ENCODE measurements at regions not wholly inside any gene's neighbourhood (a gene's known extent, or its start where the extent isn't known, plus 50 kb on each side); places are given as distances from the start of the nearest gene placed in this dataset.

- CTCF ChIA-PET: interaction anchor here (0.6 to 4.9 kb wide), 4 partner anchors 23 to 1092 kb away, joined by 3 to 22 read pairs (median 12); no protein-coding TSS in a partner anchor
- no peak for DNase-seq
- no peaks in the 10 kb centered on the region for H3K9me3 ChIP-seq
- H2AFZ ChIP-seq (ENCODE audit: low read depth): no peak overlapping the region
- H3K9me2 ChIP-seq: no peaks in the 10 kb centered on the region
- H3K27ac ChIP-seq (ENCODE audit: low read depth in 2 of 2, low read length in 1 of 2): no peak overlapping the region
- no peaks in the 10 kb centered on the region for H3K79me2 ChIP-seq (ENCODE audit: insufficient read depth)
- POLR2A ChIA-PET: no interaction called here
- no peaks in the 10 kb centered on the region for H4K20me1 ChIP-seq (ENCODE audit: insufficient read depth)
- H3K27me3 ChIP-seq (ENCODE audit: insufficient read depth): no peaks in the 10 kb centered on the region
- no peak overlapping the region for H3K4me2 ChIP-seq
- H3K36me3 ChIP-seq (replicated peaks in 1 of 2; ENCODE audit: control insufficient read depth in 1 of 2, insufficient read depth in 2 of 2, low read length in 1 of 2): no peaks in the 10 kb centered on the region
- 91% methylated on average over 2 of the region's 2 CpGs for WGBS (ENCODE audit: low lambda C conversion rate)
- H3F3A ChIP-seq (replicated peaks; ENCODE audit: insufficient read depth): no peaks in the 10 kb centered on the region
- no peaks in the 10 kb centered on the region for H3K4me1 ChIP-seq (ENCODE audit: control insufficient read depth in 1 of 2, insufficient read depth in 2 of 2, low read depth in 1 of 2, low read length in 1 of 2)
- H3K9ac ChIP-seq: no peak overlapping the region
- TF ChIP-seq MEF2A (IDR thresholded peaks at IDR 0.05; ENCODE audit: borderline replicate concordance, low read depth) (no peak), TCF12 (IDR thresholded peaks at IDR 0.05) (no peak), TEAD4 (IDR thresholded peaks at IDR 0.05; ENCODE audit: borderline replicate concordance, insufficient read depth) (no peak), RCOR1 (IDR thresholded peaks at IDR 0.05; ENCODE audit: low read length) (no peak), FOXM1 (IDR thresholded peaks at IDR 0.05; ENCODE audit: low read depth) (no peak), GABPA (IDR thresholded peaks at IDR 0.05; ENCODE audit: low read depth) (no peak), SIN3A (IDR thresholded peaks at IDR 0.05; ENCODE audit: borderline replicate concordance, low read depth, low read length) (no peak), RFX5 (IDR thresholded peaks at IDR 0.05; ENCODE audit: low read length) (no peak), ELF1 (IDR thresholded peaks at IDR 0.05) (no peak), FOXJ3 (CRISPR knock-in tag; IDR thresholded peaks at IDR 0.05) (no peak), POLR2AphosphoS5 (IDR thresholded peaks at IDR 0.05; ENCODE audit: low read depth, low read length) (no peak)
- TF ChIP-seq, protein P1, sequence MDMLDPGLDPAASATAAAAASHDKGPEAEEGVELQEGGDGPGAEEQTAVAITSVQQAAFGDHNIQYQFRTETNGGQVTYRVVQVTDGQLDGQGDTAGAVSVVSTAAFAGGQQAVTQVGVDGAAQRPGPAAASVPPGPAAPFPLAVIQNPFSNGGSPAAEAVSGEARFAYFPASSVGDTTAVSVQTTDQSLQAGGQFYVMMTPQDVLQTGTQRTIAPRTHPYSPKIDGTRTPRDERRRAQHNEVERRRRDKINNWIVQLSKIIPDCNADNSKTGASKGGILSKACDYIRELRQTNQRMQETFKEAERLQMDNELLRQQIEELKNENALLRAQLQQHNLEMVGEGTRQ (IDR thresholded peaks at IDR 0.05; ENCODE audit: borderline replicate concordance, low read depth, low read length): no peak
- TF ChIP-seq, protein P2, sequence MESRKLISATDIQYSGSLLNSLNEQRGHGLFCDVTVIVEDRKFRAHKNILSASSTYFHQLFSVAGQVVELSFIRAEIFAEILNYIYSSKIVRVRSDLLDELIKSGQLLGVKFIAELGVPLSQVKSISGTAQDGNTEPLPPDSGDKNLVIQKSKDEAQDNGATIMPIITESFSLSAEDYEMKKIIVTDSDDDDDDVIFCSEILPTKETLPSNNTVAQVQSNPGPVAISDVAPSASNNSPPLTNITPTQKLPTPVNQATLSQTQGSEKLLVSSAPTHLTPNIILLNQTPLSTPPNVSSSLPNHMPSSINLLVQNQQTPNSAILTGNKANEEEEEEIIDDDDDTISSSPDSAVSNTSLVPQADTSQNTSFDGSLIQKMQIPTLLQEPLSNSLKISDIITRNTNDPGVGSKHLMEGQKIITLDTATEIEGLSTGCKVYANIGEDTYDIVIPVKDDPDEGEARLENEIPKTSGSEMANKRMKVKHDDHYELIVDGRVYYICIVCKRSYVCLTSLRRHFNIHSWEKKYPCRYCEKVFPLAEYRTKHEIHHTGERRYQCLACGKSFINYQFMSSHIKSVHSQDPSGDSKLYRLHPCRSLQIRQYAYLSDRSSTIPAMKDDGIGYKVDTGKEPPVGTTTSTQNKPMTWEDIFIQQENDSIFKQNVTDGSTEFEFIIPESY (IDR thresholded peaks at IDR 0.05; ENCODE audit: borderline replicate concordance, low read depth): no peak
- TF ChIP-seq, protein P3, sequence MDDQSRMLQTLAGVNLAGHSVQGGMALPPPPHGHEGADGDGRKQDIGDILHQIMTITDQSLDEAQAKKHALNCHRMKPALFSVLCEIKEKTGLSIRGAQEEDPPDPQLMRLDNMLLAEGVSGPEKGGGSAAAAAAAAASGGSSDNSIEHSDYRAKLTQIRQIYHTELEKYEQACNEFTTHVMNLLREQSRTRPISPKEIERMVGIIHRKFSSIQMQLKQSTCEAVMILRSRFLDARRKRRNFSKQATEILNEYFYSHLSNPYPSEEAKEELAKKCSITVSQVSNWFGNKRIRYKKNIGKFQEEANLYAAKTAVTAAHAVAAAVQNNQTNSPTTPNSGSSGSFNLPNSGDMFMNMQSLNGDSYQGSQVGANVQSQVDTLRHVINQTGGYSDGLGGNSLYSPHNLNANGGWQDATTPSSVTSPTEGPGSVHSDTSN (IDR thresholded peaks at IDR 0.05): no peak
- no peak overlapping the region for H3K4me3 ChIP-seq (ENCODE audit: low read depth in 2 of 2, low read length in 1 of 2)
Measured at GRCh38 chr12:93010461-93010860, 81.4 kb upstream of the EEA1 start.

- no peaks in the 10 kb centered on the region for H3K79me2 ChIP-seq (ENCODE audit: insufficient read depth)
- H4K20me1 ChIP-seq (ENCODE audit: insufficient read depth): no peaks in the 10 kb centered on the region
- no peaks in the 10 kb centered on the region for H3K9me3 ChIP-seq
- H3K4me1 ChIP-seq (ENCODE audit: control insufficient read depth in 1 of 2, insufficient read depth in 2 of 2, low read depth in 1 of 2, low read length in 1 of 2): no peaks in the 10 kb centered on the region
- TF ChIP-seq YY1 (IDR thresholded peaks at IDR 0.05; ENCODE audit: low read depth) (no peak), CTCF (IDR thresholded peaks at IDR 0.05) (no peak), TCF12 (IDR thresholded peaks at IDR 0.05) (no peak), GABPA (IDR thresholded peaks at IDR 0.05; ENCODE audit: low read depth) (no peak), NFIC (IDR thresholded peaks at IDR 0.05; ENCODE audit: borderline replicate concordance) (no peak), RCOR1 (IDR thresholded peaks at IDR 0.05; ENCODE audit: low read length) (no peak), RFX5 (IDR thresholded peaks at IDR 0.05; ENCODE audit: low read length) (no peak), JUND (IDR thresholded peaks at IDR 0.05) (no peak), ELF1 (IDR thresholded peaks at IDR 0.05) (no peak)
- TF ChIP-seq, protein P4, sequence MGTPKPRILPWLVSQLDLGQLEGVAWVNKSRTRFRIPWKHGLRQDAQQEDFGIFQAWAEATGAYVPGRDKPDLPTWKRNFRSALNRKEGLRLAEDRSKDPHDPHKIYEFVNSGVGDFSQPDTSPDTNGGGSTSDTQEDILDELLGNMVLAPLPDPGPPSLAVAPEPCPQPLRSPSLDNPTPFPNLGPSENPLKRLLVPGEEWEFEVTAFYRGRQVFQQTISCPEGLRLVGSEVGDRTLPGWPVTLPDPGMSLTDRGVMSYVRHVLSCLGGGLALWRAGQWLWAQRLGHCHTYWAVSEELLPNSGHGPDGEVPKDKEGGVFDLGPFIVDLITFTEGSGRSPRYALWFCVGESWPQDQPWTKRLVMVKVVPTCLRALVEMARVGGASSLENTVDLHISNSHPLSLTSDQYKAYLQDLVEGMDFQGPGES (IDR thresholded peaks at IDR 0.05; ENCODE audit: low read depth, low read length): no peak
- no peaks in the 10 kb centered on the region for H3F3A ChIP-seq (replicated peaks; ENCODE audit: insufficient read depth)
- H3K27ac ChIP-seq (ENCODE audit: low read depth in 2 of 2, low read length in 1 of 2): no peak overlapping the region
- 93% methylated on average over 10 of the region's 10 CpGs for WGBS (ENCODE audit: low lambda C conversion rate)
- no peaks in the 10 kb centered on the region for H3K27me3 ChIP-seq (ENCODE audit: insufficient read depth)
- ChIA-PET POLR2A (no interaction called here), CTCF (interaction anchor here (1.8 to 4.9 kb wide), 4 partner anchors 24 to 1091 kb away, joined by 6 to 22 read pairs (median 12); no protein-coding TSS in a partner anchor)
- no peaks in the 10 kb centered on the region for H3K9me2 ChIP-seq
- no peak overlapping the region for H3K4me2 ChIP-seq
- H3K36me3 ChIP-seq (replicated peaks in 1 of 2; ENCODE audit: control insufficient read depth in 1 of 2, insufficient read depth in 2 of 2, low read length in 1 of 2): no peaks in the 10 kb centered on the region
- no peak overlapping the region for H3K4me3 ChIP-seq (ENCODE audit: low read depth in 2 of 2, low read length in 1 of 2)
- no peak overlapping the region for H3K9ac ChIP-seq
- no peak overlapping the region for H2AFZ ChIP-seq (ENCODE audit: low read depth)
- DNase-seq: no peak
Measured at GRCh38 chr12:93011100-93011499, 82.0 kb upstream of the EEA1 start.

Data from SK-N-SH (cell line).